ENCODE measurements at regions not wholly inside any gene's neighbourhood (a gene's known extent, or its start where the extent isn't known, plus 50 kb on each side); places are given as distances from the start of the nearest gene placed in this dataset.
A peak's percentile ranks its signal among the peaks of the same experiment; 100 is the strongest.

- TF ChIP-seq HMGN3 (IDR thresholded peaks at IDR 0.05; ENCODE audit: borderline replicate concordance, extremely low read depth, insufficient read length, low read depth, low read length) = no peak
- TF ChIP-seq FOXA3 (CRISPR knock-in tag; conservative IDR thresholded peaks at IDR 0.05 in 1 of 2, IDR thresholded peaks at IDR 0.05 in 1 of 2) = no peak
- TF ChIP-seq PKNOX1 (IDR thresholded peaks at IDR 0.05) = no peak
- TF ChIP-seq ZNF589 (CRISPR knock-in tag; IDR thresholded peaks at IDR 0.05; ENCODE audit: low read depth) = peak; percentile 79; the same call in 1 of the 2 replicates
- TF ChIP-seq NFATC3 (IDR thresholded peaks at IDR 0.05) = no peak
- 0 out of 2 replicates have a peak, but pooled peaks have one; percentile 14 for TF ChIP-seq E2F3 (CRISPR knock-in tag; IDR thresholded peaks at IDR 0.05)
- TF ChIP-seq ZNF583 (CRISPR knock-in tag; IDR thresholded peaks at IDR 0.05) = 0 out of 2 replicates have a peak, but pooled peaks have one; percentile 75
- TF ChIP-seq MXD1 (CRISPR knock-in tag; IDR thresholded peaks at IDR 0.05; ENCODE audit: borderline replicate concordance, poor library complexity, severe bottlenecking) = no peak
- TF ChIP-seq STAT5A (IDR thresholded peaks at IDR 0.05; ENCODE audit: borderline replicate concordance, low read length) = peak; percentile 25; the same call in 1 of the 2 replicates
- no peak for TF ChIP-seq ZNF3 (CRISPR knock-in tag; IDR thresholded peaks at IDR 0.05)
- TF ChIP-seq ZBTB12 (CRISPR knock-in tag; IDR thresholded peaks at IDR 0.05) = peak; percentile 34; the same call in 1 of the 2 replicates
- 0 out of 2 replicates have a peak, but pooled peaks have one; percentile 20 for TF ChIP-seq IFI16 (CRISPR knock-in tag; IDR thresholded peaks at IDR 0.05)
- TF ChIP-seq ADNP (tag; IDR thresholded peaks at IDR 0.05) = no peak
- TF ChIP-seq TAF9B (IDR thresholded peaks at IDR 0.05; ENCODE audit: partially characterized antibody) = no peak
These were observed 146.2 kb downstream of the VEGFA start (continued) for GRCh38 chr6:43915986-43916923.

All from K562 (cell line).